HL-60 (cell line): ENCODE measurements at regions not wholly inside any gene's neighbourhood (a gene's known extent, or its start where the extent isn't known, plus 50 kb on each side); places are given as distances from the start of the nearest gene placed in this dataset.

Experiments
- DNase-seq, 2 experiments: peaks; one replicate each; pipeline ENCODE4 v3.0.0-alpha.2; 2010 to 2020; ENCODE audit warnings: low read depth in 1 of 2, low spot score in 1 of 2
- H3K27ac ChIP-seq: fragments of 250-450 bp; sonication (Bioruptor Pico); replicated peaks from 2 replicates; pipeline ENCODE4 v1.5.1; 2020; ENCODE audit warnings: mild to moderate bottlenecking, moderate library complexity
- H3K27me3 ChIP-seq: fragments of 250-450 bp; sonication (Bioruptor Pico); 2 replicates; pipeline ENCODE4 v1.5.1; 2021; ENCODE audit warnings: mild to moderate bottlenecking, moderate library complexity; ENCODE audit not compliant: insufficient read depth, poor library complexity, severe bottlenecking
- H3K4me3 ChIP-seq: replicated peaks from 2 replicates; pipeline ENCODE4 v1.5.1; 2011; ENCODE audit warnings: mild to moderate bottlenecking, control low read depth, low read length; ENCODE audit not compliant: insufficient read depth
- GABPA ChIP-seq: IDR thresholded peaks from 2 replicates; pipeline ENCODE4 v1.6.1; 2012; ENCODE audit warnings: low read depth
- POLR2AphosphoS5 ChIP-seq: IDR thresholded peaks from 2 replicates; pipeline ENCODE4 v1.6.1; 2012; ENCODE audit warnings: low read depth
- SPI1 ChIP-seq: IDR thresholded peaks from 2 replicates; pipeline ENCODE4 v1.6.1; 2012; ENCODE audit warnings: low read depth, mild to moderate bottlenecking, borderline replicate concordance
- TF ChIP-seq, protein P1 (sequence below): IDR thresholded peaks from 2 replicates; pipeline ENCODE4 v1.6.1; 2012; ENCODE audit warnings: low read depth; ENCODE audit not compliant: insufficient replicate concordance
- TF ChIP-seq, protein P2 (sequence below): IDR thresholded peaks from one replicate; pipeline ENCODE4 v1.5.1; 2011; ENCODE audit warnings: low read length, control low read depth, inconsistent platforms; ENCODE audit not compliant: insufficient read depth

DNA sequence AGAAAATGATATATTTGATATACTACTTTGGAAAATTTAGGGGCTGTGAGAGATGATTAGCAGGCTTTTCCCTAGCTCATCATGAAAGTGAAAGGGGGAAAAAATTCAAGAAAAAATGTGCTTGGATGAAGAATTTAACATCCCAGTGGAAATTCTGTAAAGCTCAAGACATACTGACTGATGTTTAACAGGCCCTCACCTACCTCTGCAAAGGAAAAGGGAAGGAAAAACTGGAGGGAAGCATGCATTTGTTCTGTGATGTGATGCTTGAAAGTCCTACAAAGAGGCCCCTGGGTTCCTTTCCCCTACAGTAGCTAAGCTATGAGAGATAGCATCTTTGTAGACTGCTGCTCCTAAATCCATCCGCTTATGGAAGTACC lies 364.1 kb downstream of the PDGFC start:
- Histone ChIP-seq H3K4me3 (no peak overlapping the region), H3K27me3 (no peaks in the 10 kb centered on the region), H3K27ac (no peak overlapping the region)
- DNase-seq, result no peak
- TF ChIP-seq, protein P1, sequence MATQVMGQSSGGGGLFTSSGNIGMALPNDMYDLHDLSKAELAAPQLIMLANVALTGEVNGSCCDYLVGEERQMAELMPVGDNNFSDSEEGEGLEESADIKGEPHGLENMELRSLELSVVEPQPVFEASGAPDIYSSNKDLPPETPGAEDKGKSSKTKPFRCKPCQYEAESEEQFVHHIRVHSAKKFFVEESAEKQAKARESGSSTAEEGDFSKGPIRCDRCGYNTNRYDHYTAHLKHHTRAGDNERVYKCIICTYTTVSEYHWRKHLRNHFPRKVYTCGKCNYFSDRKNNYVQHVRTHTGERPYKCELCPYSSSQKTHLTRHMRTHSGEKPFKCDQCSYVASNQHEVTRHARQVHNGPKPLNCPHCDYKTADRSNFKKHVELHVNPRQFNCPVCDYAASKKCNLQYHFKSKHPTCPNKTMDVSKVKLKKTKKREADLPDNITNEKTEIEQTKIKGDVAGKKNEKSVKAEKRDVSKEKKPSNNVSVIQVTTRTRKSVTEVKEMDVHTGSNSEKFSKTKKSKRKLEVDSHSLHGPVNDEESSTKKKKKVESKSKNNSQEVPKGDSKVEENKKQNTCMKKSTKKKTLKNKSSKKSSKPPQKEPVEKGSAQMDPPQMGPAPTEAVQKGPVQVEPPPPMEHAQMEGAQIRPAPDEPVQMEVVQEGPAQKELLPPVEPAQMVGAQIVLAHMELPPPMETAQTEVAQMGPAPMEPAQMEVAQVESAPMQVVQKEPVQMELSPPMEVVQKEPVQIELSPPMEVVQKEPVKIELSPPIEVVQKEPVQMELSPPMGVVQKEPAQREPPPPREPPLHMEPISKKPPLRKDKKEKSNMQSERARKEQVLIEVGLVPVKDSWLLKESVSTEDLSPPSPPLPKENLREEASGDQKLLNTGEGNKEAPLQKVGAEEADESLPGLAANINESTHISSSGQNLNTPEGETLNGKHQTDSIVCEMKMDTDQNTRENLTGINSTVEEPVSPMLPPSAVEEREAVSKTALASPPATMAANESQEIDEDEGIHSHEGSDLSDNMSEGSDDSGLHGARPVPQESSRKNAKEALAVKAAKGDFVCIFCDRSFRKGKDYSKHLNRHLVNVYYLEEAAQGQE, result no peak
- no peak for TF ChIP-seq POLR2AphosphoS5
- TF ChIP-seq, protein P2, sequence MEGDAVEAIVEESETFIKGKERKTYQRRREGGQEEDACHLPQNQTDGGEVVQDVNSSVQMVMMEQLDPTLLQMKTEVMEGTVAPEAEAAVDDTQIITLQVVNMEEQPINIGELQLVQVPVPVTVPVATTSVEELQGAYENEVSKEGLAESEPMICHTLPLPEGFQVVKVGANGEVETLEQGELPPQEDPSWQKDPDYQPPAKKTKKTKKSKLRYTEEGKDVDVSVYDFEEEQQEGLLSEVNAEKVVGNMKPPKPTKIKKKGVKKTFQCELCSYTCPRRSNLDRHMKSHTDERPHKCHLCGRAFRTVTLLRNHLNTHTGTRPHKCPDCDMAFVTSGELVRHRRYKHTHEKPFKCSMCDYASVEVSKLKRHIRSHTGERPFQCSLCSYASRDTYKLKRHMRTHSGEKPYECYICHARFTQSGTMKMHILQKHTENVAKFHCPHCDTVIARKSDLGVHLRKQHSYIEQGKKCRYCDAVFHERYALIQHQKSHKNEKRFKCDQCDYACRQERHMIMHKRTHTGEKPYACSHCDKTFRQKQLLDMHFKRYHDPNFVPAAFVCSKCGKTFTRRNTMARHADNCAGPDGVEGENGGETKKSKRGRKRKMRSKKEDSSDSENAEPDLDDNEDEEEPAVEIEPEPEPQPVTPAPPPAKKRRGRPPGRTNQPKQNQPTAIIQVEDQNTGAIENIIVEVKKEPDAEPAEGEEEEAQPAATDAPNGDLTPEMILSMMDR, result no peak
- no peak for TF ChIP-seq SPI1
- no peak for TF ChIP-seq GABPA

DNA sequence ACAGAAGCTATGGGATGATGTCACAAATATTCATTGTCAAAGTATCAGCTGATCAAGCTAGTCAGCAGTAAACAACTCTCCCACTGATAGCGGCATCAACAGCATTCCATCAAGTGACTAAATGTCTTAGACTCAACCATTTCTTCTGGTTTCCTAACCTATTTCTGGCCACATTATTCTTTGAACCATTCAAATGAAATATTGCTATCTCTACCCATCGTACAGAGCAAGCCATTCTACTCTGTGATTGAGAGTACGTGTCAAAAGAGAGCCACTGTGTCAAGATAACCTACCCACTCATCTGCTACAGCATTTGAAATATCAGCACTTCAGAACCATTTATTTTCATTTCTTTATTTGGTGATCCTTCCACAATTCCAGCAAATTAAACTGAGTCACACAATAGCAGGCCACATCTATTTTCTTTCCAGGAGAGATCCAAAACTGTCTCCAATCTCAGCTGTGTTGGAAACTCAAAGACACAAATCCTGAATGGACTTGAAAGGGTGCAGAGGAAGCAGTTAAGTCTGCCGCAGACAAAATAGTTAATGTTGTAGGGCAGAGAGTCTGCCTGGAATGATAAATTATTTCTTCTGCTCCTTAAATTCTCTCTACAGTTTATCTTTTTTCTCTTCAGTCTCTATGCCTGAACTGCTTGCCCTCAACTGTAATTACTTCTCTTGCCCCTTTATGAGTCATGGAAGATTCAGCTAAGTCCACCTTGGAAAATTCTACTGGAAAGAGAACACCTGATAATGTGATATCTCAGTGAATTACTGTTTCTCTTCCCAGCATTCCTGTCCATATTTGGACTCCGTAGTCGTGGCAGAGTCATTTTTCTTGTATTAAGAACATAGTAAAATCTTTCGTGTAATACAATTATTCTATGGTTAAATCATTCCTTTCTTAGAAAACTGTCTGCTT lies 364.8 kb downstream of the PDGFC start:
- no peak for TF ChIP-seq POLR2AphosphoS5
- TF ChIP-seq, protein P2, result no peak
- no peak for TF ChIP-seq GABPA
- TF ChIP-seq, protein P1, result no peak
- no peak for TF ChIP-seq SPI1
- no peaks in the 10 kb centered on the region for H3K27me3 ChIP-seq
- H3K27ac ChIP-seq, result no peak overlapping the region
- no peak for DNase-seq
- H3K4me3 ChIP-seq, result no peak overlapping the region

DNA sequence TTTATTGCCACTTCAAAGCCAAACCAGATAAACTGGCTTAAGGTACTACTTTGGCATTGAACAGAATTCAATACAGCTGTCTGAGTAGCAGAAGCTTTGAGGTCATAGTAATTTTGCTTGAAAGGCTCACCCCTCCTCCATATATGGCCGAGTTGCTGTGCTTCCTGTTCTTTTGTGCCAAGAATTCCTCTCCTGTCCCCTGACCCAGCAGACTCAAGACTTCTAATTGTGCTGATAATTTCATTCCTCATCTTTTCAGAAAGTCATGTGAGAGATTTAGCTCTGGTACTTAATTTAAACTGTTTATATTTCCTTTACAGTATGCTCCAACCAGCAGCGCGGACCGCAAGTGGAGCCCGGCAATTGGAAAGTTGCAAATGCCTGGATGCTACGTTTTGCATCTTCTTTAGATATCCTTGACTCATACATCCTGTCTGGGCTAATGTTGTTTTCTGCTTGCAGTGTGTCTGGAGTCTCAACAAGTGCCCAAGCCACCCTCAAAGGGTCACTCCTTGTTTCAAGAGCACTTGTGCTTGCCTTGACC lies 373.4 kb downstream of the PDGFC start:
- no peak overlapping the region for H3K27ac ChIP-seq
- H3K27me3 ChIP-seq, result no peaks in the 10 kb centered on the region
- H3K4me3 ChIP-seq, result no peak overlapping the region
- TF ChIP-seq, protein P1, result no peak
- TF ChIP-seq, protein P2, result no peak
- TF ChIP-seq POLR2AphosphoS5, result no peak
- no peak for TF ChIP-seq SPI1
- TF ChIP-seq GABPA, result no peak
- DNase-seq, result no peak
